ENCODE measurements at regions not wholly inside any gene's neighbourhood (a gene's known extent, or its start where the extent isn't known, plus 50 kb on each side); places are given as distances from the start of the nearest gene placed in this dataset.

- TF ChIP-seq, protein P1, sequence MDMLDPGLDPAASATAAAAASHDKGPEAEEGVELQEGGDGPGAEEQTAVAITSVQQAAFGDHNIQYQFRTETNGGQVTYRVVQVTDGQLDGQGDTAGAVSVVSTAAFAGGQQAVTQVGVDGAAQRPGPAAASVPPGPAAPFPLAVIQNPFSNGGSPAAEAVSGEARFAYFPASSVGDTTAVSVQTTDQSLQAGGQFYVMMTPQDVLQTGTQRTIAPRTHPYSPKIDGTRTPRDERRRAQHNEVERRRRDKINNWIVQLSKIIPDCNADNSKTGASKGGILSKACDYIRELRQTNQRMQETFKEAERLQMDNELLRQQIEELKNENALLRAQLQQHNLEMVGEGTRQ (IDR thresholded peaks at IDR 0.05; ENCODE audit: low read depth, low read length): no peak
- TF ChIP-seq CTCF (conservative IDR thresholded peaks at IDR 0.05; ENCODE audit: low read depth, low read length) (no peak), POLR2A (IDR thresholded peaks at IDR 0.05; ENCODE audit: low read depth, low read length) (no peak), ELK1 (IDR thresholded peaks at IDR 0.05; ENCODE audit: borderline replicate concordance, low read depth, low read length) (no peak), RAD21 (IDR thresholded peaks at IDR 0.05; ENCODE audit: low read length) (no peak), BHLHE40 (IDR thresholded peaks at IDR 0.05; ENCODE audit: low read depth, low read length) (no peak), RCOR1 (IDR thresholded peaks at IDR 0.05; ENCODE audit: insufficient replicate concordance, low read length) (no peak), MXI1 (IDR thresholded peaks at IDR 0.05; ENCODE audit: borderline replicate concordance, low read depth, low read length) (no peak), CHD1 (IDR thresholded peaks at IDR 0.05; ENCODE audit: low read depth, low read length) (no peak), MAFK (IDR thresholded peaks at IDR 0.05; ENCODE audit: low read depth, low read length) (no peak), SMC3 (IDR thresholded peaks at IDR 0.05; ENCODE audit: low read depth, low read length) (no peak), RFX5 (IDR thresholded peaks at IDR 0.05; ENCODE audit: low read depth, low read length) (no peak)
These were observed 338.2 kb upstream of the PFKP start for GRCh38 chr10:2729197-2729596.
